Pancreas (tissue), 10 donors: ENCODE measurements at regions not wholly inside any gene's neighbourhood (a gene's known extent, or its start where the extent isn't known, plus 50 kb on each side); places are given as distances from the start of the nearest gene placed in this dataset.
A peak's percentile ranks its signal among the peaks of the same experiment; 100 is the strongest.

Source experiments
- ATAC-seq, 4 donors: fragments of 200-7000 bp; cut with Tn5 transposase; one replicate each; pipeline versions ENCODE4 v1.8.0 to v1.9.1; 2020; ENCODE audit warnings: mild to moderate bottlenecking in 4 of 4, moderate library complexity in 4 of 4
- DNase-seq, 6 donors: peaks; one replicate each; pipeline ENCODE4 v3.0.0-alpha.2; 2020
- FAIRE-seq: peaks from 2 replicates; lab custom pipeline; 2012; peaks lifted over from hg19 to GRCh38; lab: Jason Lieb, UNC
- H3K27ac ChIP-seq, 4 donors: fragments of 200-600 bp; sonication (generic); 1 replicate in 3 of 4; 2 replicates in 1 of 4; pipeline versions ENCODE4 v1.5.0 to v1.8.0; 2020
- H3K27me3 ChIP-seq, 4 donors: fragments of 200-600 bp; one replicate each; pipeline ENCODE4 v1.8.0; 2021
- H3K36me3 ChIP-seq, 3 donors: fragments of 200-600 bp; sonication (generic) in 1 of 3; one replicate each; pipeline versions ENCODE4 v1.5.0 to v1.8.0; 2020 to 2021
- H3K4me1 ChIP-seq, 3 donors: fragments of 200-600 bp; one replicate each; pipeline ENCODE4 v1.8.0; 2021
- H3K4me3 ChIP-seq, 4 donors: fragments of 200-600 bp; sonication (generic) in 2 of 4; one replicate each; pipeline versions ENCODE4 v1.5.0 to v1.8.0; 2020 to 2021
- H3K9me3 ChIP-seq, 4 donors: fragments of 200-600 bp; one replicate each; pipeline ENCODE4 v1.8.0; 2021
- CTCF ChIP-seq, 4 donors: fragments of 200-600 bp; sonication (generic) in 3 of 4; IDR thresholded peaks; one replicate each; pipeline versions ENCODE4 v1.5.0 to v1.8.0; 2021; ENCODE audit warnings: antibody characterized with exemption in 4 of 4
- WGBS, 2 donors: extraction: QIAGEN DNeasy Blood & Tissue Kit; methylation state at CpG; one replicate each; pipeline ENCODE4 v1.1.7; 2013; 5-methylcytosine and 5-hydroxymethylcytosine counted together
- intact Hi-C, 3 donors: fragments of 100-400 bp; cut with DNase I; formaldehyde crosslinking; loops; one replicate each; pipeline versions ENCODE4 v1.11.1 to v1.14.2; 2022
- donor health status: healthy with polysubstance abuse.
- donor health status: DM: no; HTN: no; CAD: no; lungs with moderate emphysema.
- donor health status: DM: no; HTN: no; CAD: no.
- donor health status: control.
- donor health status: control.
- donor health status: Bipolar disorder and iron deficiency.
- donor health status: DM: yes; HTN: yes; CAD: no.
- donor health status: DM: no; HTN: no; CAD: no.
- donor health status: DM: no; HTN: no; CAD: no.
- donor health status: DM: yes; HTN: yes; CAD: no.

GRCh38 chr7:50214126-50214670 is 90.3 kb upstream of the IKZF1 start:
- intact Hi-C loops = no loop called here

GRCh38 chr7:50213622-50214017 is 90.9 kb upstream of the IKZF1 start:
- FAIRE-seq (no peak), ATAC-seq (no peak), DNase-seq (no peak)
- Histone ChIP-seq H3K27me3 (no peaks in the 10 kb centered on the region), H3K9me3 (no peaks in the 10 kb centered on the region), H3K4me3 (no peak overlapping the region), H3K27ac (no peak overlapping the region), H3K36me3 (no peaks in the 10 kb centered on the region), H3K4me1 (no peaks in the 10 kb centered on the region)
- intact Hi-C loops = no loop called here
- TF ChIP-seq CTCF (IDR thresholded peaks at IDR 0.05) = no peak
- WGBS, 2 donors = 49 to 64% methylated on average over 4 of the region's 4 CpGs

More at GRCh38 chr7:50214126-50214670, 90.3 kb upstream of the IKZF1 start:
- ATAC-seq = no peak
- no peaks in the 10 kb centered on the region for H3K9me3 ChIP-seq
- H3K27me3 ChIP-seq = no peaks in the 10 kb centered on the region
- FAIRE-seq = no peak
- no peaks in the 10 kb centered on the region for H3K4me1 ChIP-seq
- TF ChIP-seq CTCF (IDR thresholded peaks at IDR 0.05) = no peak
- DNase-seq = no peak
- no peaks in the 10 kb centered on the region for H3K36me3 ChIP-seq
- H3K27ac ChIP-seq = no peak overlapping the region
- H3K4me3 ChIP-seq = no peak overlapping the region
- 62 to 78% methylated on average over 2 of the region's 2 CpGs for WGBS, 2 donors

GRCh38 chr7:50212666-50213621 is 91.6 kb upstream of the IKZF1 start:
- no peak for TF ChIP-seq CTCF (IDR thresholded peaks at IDR 0.05)
- Histone ChIP-seq H3K4me3 (no peak overlapping the region), H3K36me3 (no peaks in the 10 kb centered on the region), H3K9me3 (no peaks in the 10 kb centered on the region), H3K4me1 (no peaks in the 10 kb centered on the region), H3K27ac (no peak overlapping the region), H3K27me3 (no peaks in the 10 kb centered on the region)
- FAIRE-seq (no peak), ATAC-seq (peak in 2 of 4 donors; percentile 35 to 60), DNase-seq (peak in 1 of 6 donors; percentile 48)
- WGBS, 2 donors = 57 to 74% methylated on average over 15 of the region's 15 CpGs
- intact Hi-C loops = no loop called here

GRCh38 chr7:50212016-50212325 is 92.5 kb upstream of the IKZF1 start:
- WGBS, 2 donors = 61 to 62% methylated on average over 10 of the region's 10 CpGs
- no peak for TF ChIP-seq CTCF (IDR thresholded peaks at IDR 0.05)
- no peak overlapping the region for H3K4me3 ChIP-seq
- H3K4me1 ChIP-seq = no peaks in the 10 kb centered on the region
- intact Hi-C loops = no loop called here
- FAIRE-seq = no peak
- H3K27me3 ChIP-seq = no peaks in the 10 kb centered on the region
- H3K9me3 ChIP-seq = no peaks in the 10 kb centered on the region
- no peaks in the 10 kb centered on the region for H3K36me3 ChIP-seq
- DNase-seq = peak in 1 of 6 donors; percentile 42
- ATAC-seq = no peak
- no peak overlapping the region for H3K27ac ChIP-seq
